LNCAP (cell line): ENCODE measurements at regions not wholly inside any gene's neighbourhood (a gene's known extent, or its start where the extent isn't known, plus 50 kb on each side); places are given as distances from the start of the nearest gene placed in this dataset.

Source experiments
- TF ChIP-seq, protein P1 (sequence below): fragments of 450-650 bp; IDR thresholded peaks from 2 replicates; pipeline ENCODE4 v1.5.1; 2017; ENCODE audit warnings: mild to moderate bottlenecking

DNA sequence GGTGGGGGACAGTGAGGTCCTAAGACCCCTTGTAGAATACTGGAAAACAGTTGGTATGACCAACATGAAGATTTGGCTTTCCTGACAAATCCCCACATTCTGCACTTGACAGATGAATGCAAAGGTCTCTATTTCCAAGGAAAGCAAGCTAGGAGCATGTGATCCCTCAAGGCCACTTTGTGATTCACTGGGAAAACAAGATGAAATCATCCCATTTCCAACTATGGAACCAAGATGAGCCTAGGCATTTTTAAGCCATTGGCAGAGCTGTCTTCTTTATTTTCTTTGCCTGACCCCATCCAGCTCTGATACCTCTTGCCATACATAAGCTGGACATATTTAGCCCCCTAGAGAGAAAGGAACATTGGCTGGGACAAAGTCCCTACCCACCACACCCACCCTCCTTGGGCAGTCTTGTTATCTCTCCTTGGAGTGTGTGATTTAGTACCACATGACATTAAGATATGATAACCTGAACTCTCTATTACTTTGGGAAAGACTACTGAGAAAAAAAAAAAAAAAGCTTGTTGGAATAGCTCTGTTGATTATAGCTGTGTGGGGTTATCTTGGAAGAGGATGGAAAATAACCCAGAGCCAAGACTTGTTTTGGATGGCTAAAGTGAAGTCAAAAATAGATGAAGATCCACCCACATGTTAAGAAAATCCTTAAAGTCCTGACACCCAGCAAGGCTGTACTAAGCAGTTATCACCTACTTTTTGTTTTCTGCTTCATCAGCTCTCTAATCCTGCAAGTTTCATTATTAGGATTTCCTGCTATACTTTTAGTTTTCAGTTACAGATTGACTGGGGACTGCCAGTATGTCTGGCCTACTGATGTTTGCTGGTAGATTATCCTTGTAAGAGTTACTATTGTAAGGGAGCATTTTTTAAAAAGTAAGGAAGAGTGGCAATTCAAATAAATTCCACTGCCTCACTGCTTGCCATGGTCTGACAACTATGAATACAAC, 90.1 kb upstream of the PREP start:
- TF ChIP-seq, protein P1, sequence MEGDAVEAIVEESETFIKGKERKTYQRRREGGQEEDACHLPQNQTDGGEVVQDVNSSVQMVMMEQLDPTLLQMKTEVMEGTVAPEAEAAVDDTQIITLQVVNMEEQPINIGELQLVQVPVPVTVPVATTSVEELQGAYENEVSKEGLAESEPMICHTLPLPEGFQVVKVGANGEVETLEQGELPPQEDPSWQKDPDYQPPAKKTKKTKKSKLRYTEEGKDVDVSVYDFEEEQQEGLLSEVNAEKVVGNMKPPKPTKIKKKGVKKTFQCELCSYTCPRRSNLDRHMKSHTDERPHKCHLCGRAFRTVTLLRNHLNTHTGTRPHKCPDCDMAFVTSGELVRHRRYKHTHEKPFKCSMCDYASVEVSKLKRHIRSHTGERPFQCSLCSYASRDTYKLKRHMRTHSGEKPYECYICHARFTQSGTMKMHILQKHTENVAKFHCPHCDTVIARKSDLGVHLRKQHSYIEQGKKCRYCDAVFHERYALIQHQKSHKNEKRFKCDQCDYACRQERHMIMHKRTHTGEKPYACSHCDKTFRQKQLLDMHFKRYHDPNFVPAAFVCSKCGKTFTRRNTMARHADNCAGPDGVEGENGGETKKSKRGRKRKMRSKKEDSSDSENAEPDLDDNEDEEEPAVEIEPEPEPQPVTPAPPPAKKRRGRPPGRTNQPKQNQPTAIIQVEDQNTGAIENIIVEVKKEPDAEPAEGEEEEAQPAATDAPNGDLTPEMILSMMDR = no peak

DNA sequence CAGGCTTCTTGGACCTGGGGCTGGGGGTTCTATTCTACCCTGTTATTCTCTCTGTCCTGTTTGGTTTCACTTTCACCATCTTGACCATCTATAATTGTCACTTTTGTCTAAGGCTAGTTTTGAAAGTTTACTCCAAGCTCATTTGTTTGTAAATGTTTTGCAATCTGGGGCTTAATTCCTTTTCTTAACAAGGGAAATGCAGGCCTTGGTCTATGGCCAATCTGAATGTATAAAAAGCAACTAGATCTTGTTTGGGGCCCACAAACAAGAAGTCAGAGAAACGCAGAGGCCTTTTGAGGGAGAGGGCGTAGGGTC, 86.3 kb upstream of the PREP start:
- TF ChIP-seq, protein P1 = no peak

DNA sequence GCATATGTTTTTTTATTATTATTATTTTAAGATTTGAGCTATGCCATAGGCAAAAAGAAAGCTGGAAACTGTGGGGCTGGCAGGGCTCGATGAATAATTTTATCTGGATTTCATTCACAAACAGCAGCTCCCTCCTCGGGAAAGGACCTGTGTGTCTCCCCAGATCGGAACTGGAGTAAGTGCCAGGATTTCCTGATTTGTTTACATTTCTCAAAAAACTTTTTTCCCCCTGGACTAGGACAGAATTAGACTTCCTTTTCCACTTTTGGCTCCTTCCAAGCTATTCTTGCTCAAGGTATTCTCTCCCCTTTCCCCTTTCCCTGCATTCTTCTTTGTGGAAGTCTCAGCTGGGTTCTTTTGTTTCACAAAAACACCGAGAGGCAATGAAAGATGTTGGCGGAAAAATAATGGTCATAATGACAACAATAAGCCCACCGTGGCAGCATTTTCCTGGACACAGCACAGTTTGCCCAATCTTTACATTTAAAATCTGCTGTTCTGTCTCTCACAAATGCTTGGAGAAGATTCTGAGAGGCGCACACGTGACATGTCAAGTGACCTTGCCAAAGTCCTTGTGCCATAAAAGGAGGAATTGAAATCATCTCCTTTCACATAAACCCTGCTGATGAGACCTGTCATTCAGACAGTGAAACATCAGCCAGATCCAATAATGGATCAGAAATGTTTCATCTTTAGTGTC, 85.8 kb upstream of the PREP start:
- TF ChIP-seq, protein P1 = no peak

DNA sequence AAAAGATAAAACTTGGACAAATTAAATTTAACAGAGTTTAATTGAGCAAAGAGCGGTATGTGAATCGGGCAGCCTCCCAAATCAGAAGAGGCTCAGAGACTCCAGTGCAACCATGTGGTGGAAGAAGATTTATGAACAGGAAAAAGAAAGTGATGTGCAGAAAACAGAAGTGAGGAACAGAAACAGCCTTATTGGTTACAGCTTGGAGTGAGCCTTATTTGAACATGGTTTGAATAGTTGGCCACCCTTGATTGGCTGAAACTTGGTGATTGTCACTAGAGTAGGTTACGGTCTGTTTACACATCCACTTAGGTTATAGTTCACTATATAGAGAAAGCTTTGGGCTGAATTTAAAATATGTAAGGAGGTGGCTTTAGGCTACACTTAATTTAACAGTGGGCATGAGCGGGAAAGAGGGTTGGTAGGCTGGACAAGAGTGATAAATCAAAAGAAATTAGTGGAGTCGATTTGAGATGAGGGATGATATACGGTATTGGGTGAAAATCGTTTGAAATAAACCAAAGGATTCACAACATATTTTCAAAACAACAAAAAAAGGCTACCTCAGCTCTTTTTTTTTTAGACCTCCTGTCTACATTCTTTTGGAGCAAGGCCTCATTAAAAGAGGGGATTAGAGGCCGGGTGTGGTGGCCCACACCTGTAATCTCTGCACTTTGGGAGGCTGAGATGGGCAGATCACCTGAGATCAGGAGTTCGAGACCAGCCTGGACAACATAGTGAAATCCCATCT, 84.3 kb upstream of the PREP start:
- TF ChIP-seq, protein P1 = no peak

DNA sequence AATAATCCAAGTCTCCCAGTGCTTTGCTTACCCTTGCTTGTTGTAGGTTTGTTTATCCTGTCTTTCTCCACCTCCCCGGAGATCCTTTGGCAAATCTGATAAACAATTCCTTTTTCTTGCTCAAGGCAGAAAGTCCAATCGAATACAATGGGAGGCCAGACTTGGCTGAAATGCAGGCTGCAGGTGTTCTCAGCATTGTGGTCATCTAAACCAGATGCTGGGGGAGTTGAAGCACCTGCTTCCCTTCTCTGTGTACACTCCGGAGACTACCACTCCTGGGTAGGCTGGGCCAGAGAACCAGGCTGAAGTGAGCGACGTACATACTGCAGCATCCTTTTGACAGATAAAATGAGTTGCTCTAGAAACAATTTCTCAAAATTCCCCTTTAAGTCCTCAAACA, 82.6 kb upstream of the PREP start:
- TF ChIP-seq, protein P1 = no peak

DNA sequence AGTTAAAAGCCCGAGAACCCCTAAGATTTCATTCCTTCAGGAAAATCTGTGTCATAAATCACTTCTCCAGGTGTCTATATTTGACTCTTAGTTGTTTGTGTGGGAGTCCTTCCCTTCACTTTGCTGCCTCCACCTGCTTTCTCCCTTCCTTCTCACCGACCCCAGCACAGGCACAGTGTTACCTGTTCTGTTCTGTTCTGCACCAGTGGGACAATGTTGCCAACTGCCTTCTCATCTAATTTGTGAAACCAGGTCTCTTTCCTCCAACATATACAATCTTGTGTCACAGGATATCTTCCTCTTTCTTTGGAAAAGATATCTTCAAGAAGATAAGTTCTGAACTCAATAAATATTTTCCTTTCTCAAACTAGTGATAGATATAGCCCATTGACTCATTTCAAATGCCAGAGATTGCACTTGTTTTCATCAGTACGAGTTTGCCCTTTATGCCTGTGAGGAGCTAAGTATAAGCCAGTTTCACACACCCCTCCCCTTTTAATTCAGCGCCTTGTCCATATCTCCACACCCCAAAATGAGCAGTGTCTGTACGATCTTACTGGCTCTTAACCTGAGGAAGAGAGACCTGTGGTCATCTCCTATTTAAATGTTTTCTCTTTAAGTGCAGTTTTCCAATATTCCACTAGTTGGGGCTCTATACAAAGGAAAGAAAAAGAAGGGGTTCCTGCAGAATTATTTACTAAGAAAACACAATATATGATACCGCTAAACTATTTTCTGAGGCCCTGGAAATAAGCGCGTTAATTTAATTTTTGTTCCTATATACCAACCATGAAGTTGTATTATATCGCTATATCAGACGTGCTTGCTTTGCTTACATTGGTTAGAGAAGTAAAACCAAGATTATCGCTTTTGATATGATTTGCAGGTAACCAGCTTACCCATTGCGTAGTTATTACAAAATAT, 81.6 kb upstream of the PREP start:
- TF ChIP-seq, protein P1 = peak; percentile 92
